ENCODE measurements at regions not wholly inside any gene's neighbourhood (a gene's known extent, or its start where the extent isn't known, plus 50 kb on each side); places are given as distances from the start of the nearest gene placed in this dataset.

DNA sequence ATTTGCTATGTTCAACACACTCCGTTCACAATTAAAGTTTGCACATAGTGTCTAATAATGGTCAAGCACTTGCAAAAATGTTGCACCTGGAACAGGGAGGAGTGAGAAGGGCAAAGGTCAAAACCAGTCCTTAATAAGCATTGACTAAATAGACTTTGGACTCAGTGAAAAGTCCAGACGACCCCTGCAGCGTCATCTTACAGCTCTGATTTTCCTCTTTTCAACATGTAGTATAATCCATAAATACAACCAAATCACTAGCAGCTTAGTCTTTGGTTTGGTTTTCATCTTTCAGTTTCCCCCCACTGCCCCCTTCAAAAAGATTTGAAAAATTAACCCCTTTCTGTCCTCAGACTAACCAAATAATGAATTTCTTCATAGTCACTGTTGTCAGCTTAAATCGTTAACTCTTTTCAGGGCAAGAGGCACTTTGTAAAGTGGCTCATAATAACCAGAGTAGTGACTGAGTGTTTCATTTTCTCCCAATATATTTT, 290.3 kb downstream of the PTPRC start:
- H3K27me3 ChIP-seq = no peaks in the 10 kb centered on the region
- intact Hi-C loops (cut with DNase I) = no loop called here
- DNase-seq = no peak
- H3K27ac ChIP-seq = no peak overlapping the region
- no peaks in the 10 kb centered on the region for H3K9me3 ChIP-seq
- H3K4me3 ChIP-seq = no peak overlapping the region
- H3K36me3 ChIP-seq = no peaks in the 10 kb centered on the region
- no peaks in the 10 kb centered on the region for H3K4me1 ChIP-seq
- H3K9ac ChIP-seq (ENCODE audit: low read depth in 2 of 2, low read length in 2 of 2) = no peak overlapping the region
- TF ChIP-seq, protein P1, sequence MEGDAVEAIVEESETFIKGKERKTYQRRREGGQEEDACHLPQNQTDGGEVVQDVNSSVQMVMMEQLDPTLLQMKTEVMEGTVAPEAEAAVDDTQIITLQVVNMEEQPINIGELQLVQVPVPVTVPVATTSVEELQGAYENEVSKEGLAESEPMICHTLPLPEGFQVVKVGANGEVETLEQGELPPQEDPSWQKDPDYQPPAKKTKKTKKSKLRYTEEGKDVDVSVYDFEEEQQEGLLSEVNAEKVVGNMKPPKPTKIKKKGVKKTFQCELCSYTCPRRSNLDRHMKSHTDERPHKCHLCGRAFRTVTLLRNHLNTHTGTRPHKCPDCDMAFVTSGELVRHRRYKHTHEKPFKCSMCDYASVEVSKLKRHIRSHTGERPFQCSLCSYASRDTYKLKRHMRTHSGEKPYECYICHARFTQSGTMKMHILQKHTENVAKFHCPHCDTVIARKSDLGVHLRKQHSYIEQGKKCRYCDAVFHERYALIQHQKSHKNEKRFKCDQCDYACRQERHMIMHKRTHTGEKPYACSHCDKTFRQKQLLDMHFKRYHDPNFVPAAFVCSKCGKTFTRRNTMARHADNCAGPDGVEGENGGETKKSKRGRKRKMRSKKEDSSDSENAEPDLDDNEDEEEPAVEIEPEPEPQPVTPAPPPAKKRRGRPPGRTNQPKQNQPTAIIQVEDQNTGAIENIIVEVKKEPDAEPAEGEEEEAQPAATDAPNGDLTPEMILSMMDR (IDR thresholded peaks at IDR 0.05) = no peak

DNA sequence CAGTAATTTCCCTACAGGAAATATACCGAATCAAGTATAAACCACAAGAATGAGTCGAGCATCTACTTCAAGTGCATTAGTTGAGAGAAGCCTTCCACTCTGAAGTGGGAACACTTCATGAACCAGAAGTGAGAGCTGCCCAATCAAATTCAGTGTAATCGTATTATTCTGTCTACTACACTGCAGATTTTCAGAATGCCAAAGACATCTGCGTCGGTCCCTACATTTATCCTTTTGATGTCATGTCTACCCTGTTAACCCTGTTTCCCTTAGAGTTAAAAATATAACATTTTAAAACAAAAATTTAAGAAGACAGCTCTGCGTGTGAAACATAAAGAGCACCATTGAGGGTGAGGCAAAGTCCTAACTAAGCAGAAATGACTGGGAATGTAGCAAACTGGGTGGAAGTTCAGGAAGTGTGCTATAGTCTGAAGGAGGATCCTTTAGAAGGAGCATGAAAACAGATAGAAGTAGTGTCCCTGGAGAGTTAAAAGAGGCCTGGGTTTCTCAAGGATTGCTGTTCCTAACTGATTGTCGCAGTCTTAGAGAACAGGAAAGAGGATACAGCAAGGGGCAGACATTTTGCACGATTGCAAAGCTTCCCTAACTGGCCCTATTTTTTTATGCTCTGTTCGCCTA, 291.2 kb downstream of the PTPRC start:
- no peaks in the 10 kb centered on the region for H3K36me3 ChIP-seq
- TF ChIP-seq, protein P1 (IDR thresholded peaks at IDR 0.05) = no peak
- no peak for DNase-seq
- no peaks in the 10 kb centered on the region for H3K9me3 ChIP-seq
- H3K27me3 ChIP-seq = no peaks in the 10 kb centered on the region
- intact Hi-C loops (cut with DNase I) = no loop called here
- H3K4me1 ChIP-seq = no peaks in the 10 kb centered on the region
- H3K4me3 ChIP-seq = no peak overlapping the region
- H3K27ac ChIP-seq = no peak overlapping the region
- H3K9ac ChIP-seq (ENCODE audit: low read depth in 2 of 2, low read length in 2 of 2) = no peak overlapping the region

DNA sequence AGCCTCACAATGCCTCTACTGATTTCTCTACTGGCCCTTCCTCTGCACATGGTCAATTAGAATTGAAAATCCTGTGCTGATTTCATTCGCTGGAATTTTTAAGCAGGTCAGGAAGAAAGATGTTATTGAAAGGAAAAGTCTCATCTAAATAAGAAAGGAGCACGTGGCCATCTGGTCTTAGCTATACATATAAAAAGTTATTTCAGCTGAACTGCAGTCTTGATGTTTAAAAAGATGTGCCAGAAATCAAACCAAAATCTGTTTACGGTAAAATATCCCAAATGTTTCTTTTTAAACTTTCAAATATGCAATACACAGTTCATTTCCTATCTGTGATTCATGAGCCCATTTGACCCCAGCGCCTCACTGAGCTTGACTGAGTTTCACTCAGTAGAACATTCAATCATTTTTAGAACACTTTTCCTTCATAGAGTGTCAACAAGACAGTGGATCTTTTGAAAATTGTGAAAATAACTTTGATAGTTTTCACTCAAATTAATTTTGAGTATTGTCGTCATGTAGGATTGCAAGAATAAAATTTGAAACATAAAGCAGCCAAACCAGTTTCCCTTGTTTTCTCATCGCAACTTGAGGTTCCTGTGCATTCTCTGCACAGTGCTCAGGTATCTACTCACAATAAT, 293.6 kb downstream of the PTPRC start:
- no peak overlapping the region for H3K9ac ChIP-seq (ENCODE audit: low read depth in 2 of 2, low read length in 2 of 2)
- no peaks in the 10 kb centered on the region for H3K36me3 ChIP-seq
- no peaks in the 10 kb centered on the region for H3K4me1 ChIP-seq
- no peak overlapping the region for H3K27ac ChIP-seq
- no peak overlapping the region for H3K4me3 ChIP-seq
- no peaks in the 10 kb centered on the region for H3K9me3 ChIP-seq
- H3K27me3 ChIP-seq = no peaks in the 10 kb centered on the region
- intact Hi-C loops (cut with DNase I) = no loop called here
- no peak for DNase-seq
- TF ChIP-seq, protein P1 (IDR thresholded peaks at IDR 0.05) = no peak

DNA sequence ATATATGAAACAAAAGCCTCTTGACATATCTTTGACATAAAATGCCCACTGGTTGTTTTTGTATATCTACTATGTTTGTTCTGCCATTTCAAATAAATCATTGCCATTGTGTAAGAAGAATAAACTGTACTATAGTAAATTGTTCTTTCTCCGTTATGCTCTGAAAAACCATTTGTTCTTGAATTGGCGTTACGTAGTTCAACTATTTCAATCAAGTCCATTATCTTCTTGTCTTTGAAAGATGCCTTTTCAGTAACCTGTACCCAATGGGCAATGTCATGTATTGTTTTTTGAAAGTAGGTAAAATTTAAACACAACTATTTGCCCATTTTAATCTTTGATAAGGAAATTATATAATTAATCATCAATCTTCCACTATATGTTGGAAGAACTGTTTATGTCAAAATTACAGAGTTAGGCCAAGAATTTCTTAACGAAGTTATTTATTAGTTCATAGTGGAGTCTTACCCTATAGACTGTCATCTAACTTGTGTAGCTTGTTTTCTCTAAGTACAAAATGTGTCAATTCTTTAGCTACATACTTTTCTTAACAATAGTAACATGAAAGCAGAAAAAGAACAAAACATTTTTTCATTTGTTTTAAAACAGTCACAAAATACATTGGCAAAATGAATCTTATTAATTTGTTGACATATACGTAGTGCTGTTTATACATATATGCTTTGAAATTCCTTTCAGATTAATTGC, 294.8 kb downstream of the PTPRC start:
- intact Hi-C loops (cut with DNase I) = no loop called here
- Histone ChIP-seq H3K4me1 (no peaks in the 10 kb centered on the region), H3K9me3 (no peaks in the 10 kb centered on the region), H3K4me3 (no peak overlapping the region), H3K9ac (ENCODE audit: low read depth in 2 of 2, low read length in 2 of 2) (no peak overlapping the region), H3K36me3 (no peaks in the 10 kb centered on the region), H3K27me3 (no peaks in the 10 kb centered on the region), H3K27ac (no peak overlapping the region)
- TF ChIP-seq, protein P1 (IDR thresholded peaks at IDR 0.05) = no peak
- DNase-seq = no peak

DNA sequence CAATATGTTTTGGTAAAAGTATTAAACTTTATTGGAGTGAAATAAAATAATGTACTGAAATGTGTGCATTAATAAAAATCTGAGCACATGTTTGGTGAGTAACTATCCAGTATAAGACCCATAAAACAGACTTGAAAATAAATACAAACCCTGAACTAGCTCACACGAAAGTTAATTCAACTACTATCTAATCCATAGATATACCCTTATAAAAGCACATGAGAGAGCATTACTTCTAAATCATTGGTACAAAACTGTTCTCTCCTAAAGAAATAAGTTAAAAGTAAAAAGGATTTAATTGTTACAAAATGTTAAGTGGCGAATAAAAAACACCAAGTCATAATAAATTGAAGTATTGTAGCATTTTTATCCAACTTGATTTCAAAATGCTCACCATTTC, 295.6 kb downstream of the PTPRC start:
- no peak for DNase-seq
- no peaks in the 10 kb centered on the region for H3K4me1 ChIP-seq
- no peak overlapping the region for H3K27ac ChIP-seq
- H3K4me3 ChIP-seq = no peak overlapping the region
- no peaks in the 10 kb centered on the region for H3K36me3 ChIP-seq
- TF ChIP-seq, protein P1 (IDR thresholded peaks at IDR 0.05) = no peak
- no peak overlapping the region for H3K9ac ChIP-seq (ENCODE audit: low read depth in 2 of 2, low read length in 2 of 2)
- intact Hi-C loops (cut with DNase I) = no loop called here
- H3K9me3 ChIP-seq = no peaks in the 10 kb centered on the region
- no peaks in the 10 kb centered on the region for H3K27me3 ChIP-seq

Measured in colonic mucosa (tissue), 4 donors.